Natural killer cell (primary cell): ENCODE measurements at regions not wholly inside any gene's neighbourhood (a gene's known extent, or its start where the extent isn't known, plus 50 kb on each side); places are given as distances from the start of the nearest gene placed in this dataset.

Experiments
- ATAC-seq, 3 donors: fragments of 150-1000 bp in 2 of 3; fragments of 200-7000 bp in 1 of 3; cut with Tn5 transposase; 1 replicate in 1 of 3; 2 replicates in 2 of 3; pipeline ENCODE4 v1.10.0; 2021; ENCODE audit warnings: mild to moderate bottlenecking in 2 of 3, moderate library complexity in 2 of 3
- DNase-seq, 2 donors: peaks; one replicate each; pipeline versions ENCODE4 v3.0.0 to v3.0.0-alpha.2; 2013 to 2021; ENCODE audit warnings: mixed read lengths in 1 of 2
- H3K27ac ChIP-seq: one replicate; pipeline ENCODE4 v1.5.1; 2013; ENCODE audit warnings: mild to moderate bottlenecking, low read length
- H3K27me3 ChIP-seq: one replicate; pipeline ENCODE4 v1.6.1; 2013; ENCODE audit warnings: low read length; ENCODE audit not compliant: control insufficient read depth, insufficient read depth
- H3K36me3 ChIP-seq: one replicate; pipeline ENCODE4 v1.6.1; 2013; ENCODE audit warnings: low read length; ENCODE audit not compliant: control insufficient read depth, insufficient read depth
- H3K4me1 ChIP-seq: one replicate; pipeline ENCODE4 v1.6.1; 2013; ENCODE audit warnings: low read length; ENCODE audit not compliant: control insufficient read depth, insufficient read depth
- H3K4me3 ChIP-seq: one replicate; pipeline ENCODE4 v1.5.1; 2013; ENCODE audit warnings: low read length
- H3K9me3 ChIP-seq: one replicate; pipeline ENCODE4 v1.6.1; 2013; ENCODE audit warnings: low read length; ENCODE audit not compliant: control insufficient read depth, insufficient read depth
- H3K27ac Mint-ChIP-seq, 2 donors: one replicate each; pipeline ENCODE4 v1.8.0; 2022; ENCODE audit warnings: mild to moderate bottlenecking in 2 of 2, mixed read lengths in 2 of 2, moderate library complexity in 1 of 2
- H3K27me3 Mint-ChIP-seq, 2 donors: one replicate each; pipeline ENCODE4 v1.8.0; 2022; ENCODE audit warnings: low read depth in 2 of 2, mixed read lengths in 2 of 2
- H3K36me3 Mint-ChIP-seq: one replicate; pipeline ENCODE4 v1.8.0; 2022; ENCODE audit warnings: mixed read lengths
- H3K4me1 Mint-ChIP-seq, 2 donors: one replicate each; pipeline ENCODE4 v1.8.0; 2022; ENCODE audit warnings: mixed read lengths in 2 of 2
- H3K4me3 Mint-ChIP-seq: one replicate; pipeline ENCODE4 v1.8.0; 2022; ENCODE audit warnings: mild to moderate bottlenecking, moderate library complexity, mixed read lengths
- H3K9me3 Mint-ChIP-seq, 2 donors: one replicate each; pipeline ENCODE4 v1.8.0; 2022; ENCODE audit warnings: mixed read lengths in 2 of 2
- CTCF ChIP-seq: fragments of 200-600 bp; IDR thresholded peaks from one replicate; pipeline ENCODE4 v1.8.0; 2022; ENCODE audit warnings: antibody characterized with exemption
- WGBS: methylation state at CpG from one replicate; pipeline ENCODE4 v1.1.7; 2013; ENCODE audit warnings: missing lambda C conversion rate; ENCODE audit not compliant: insufficient coverage; 5-methylcytosine and 5-hydroxymethylcytosine counted together
- intact Hi-C: fragments of 100-400 bp; cut with micrococcal nuclease; formaldehyde crosslinking; loops from one replicate; pipeline ENCODE4 v1.14.2; 2022

GRCh38 chr13:84380866-84381265 is 498.6 kb upstream of the SLITRK1 start:
- Histone ChIP-seq H3K9me3 (peaks cover 7% of the 10 kb centered on the region), H3K4me1 (no peaks in the 10 kb centered on the region), H3K36me3 (no peaks in the 10 kb centered on the region), H3K27me3 (no peaks in the 10 kb centered on the region), H3K4me3 (no peak overlapping the region), H3K27ac (no peak overlapping the region)
- WGBS: 86% methylated on average over 3 of the region's 3 CpGs
- H3K4me3 Mint-ChIP-seq: no peak overlapping the region
- no peaks in the 10 kb centered on the region for H3K4me1 Mint-ChIP-seq
- peaks cover 14% of the 10 kb centered on the region for H3K36me3 Mint-ChIP-seq
- ATAC-seq (no peak), DNase-seq (no peak)
- TF ChIP-seq CTCF: no peak
- H3K27me3 Mint-ChIP-seq: no peaks in the 10 kb centered on the region
- peaks cover 8 to 11% of the 10 kb centered on the region in 2 donors for H3K9me3 Mint-ChIP-seq
- intact Hi-C loops: no loop called here
- no peak overlapping the region for H3K27ac Mint-ChIP-seq

GRCh38 chr13:84377106-84377505 is 494.8 kb upstream of the SLITRK1 start:
- Mint-ChIP-seq H3K36me3 (no peaks in the 10 kb centered on the region), H3K4me3 (no peak overlapping the region), H3K9me3 (peaks cover 3 to 5% of the 10 kb centered on the region in 2 donors), H3K27ac (no peak overlapping the region), H3K4me1 (no peaks in the 10 kb centered on the region), H3K27me3 (no peaks in the 10 kb centered on the region)
- H3K9me3 ChIP-seq: no peaks in the 10 kb centered on the region
- H3K4me3 ChIP-seq: no peak overlapping the region
- no peak for ATAC-seq
- TF ChIP-seq CTCF: no peak
- intact Hi-C loops: no loop called here
- no peaks in the 10 kb centered on the region for H3K36me3 ChIP-seq
- H3K27me3 ChIP-seq: no peaks in the 10 kb centered on the region
- H3K27ac ChIP-seq: no peak overlapping the region
- H3K4me1 ChIP-seq: no peaks in the 10 kb centered on the region
- no peak for DNase-seq

GRCh38 chr13:84366506-84366905 is 484.2 kb upstream of the SLITRK1 start:
- TF ChIP-seq CTCF: no peak
- intact Hi-C loops: no loop called here
- Mint-ChIP-seq H3K27me3 (no peaks in the 10 kb centered on the region), H3K27ac (no peak overlapping the region), H3K4me1 (no peaks in the 10 kb centered on the region), H3K36me3 (no peaks in the 10 kb centered on the region), H3K9me3 (peaks cover 5 to 6% of the 10 kb centered on the region in 2 donors), H3K4me3 (no peak overlapping the region)
- ATAC-seq: no peak
- H3K27me3 ChIP-seq: no peaks in the 10 kb centered on the region
- no peak for DNase-seq
- no peak overlapping the region for H3K27ac ChIP-seq
- no peak overlapping the region for H3K4me3 ChIP-seq
- H3K4me1 ChIP-seq: no peaks in the 10 kb centered on the region
- no peaks in the 10 kb centered on the region for H3K36me3 ChIP-seq
- no peaks in the 10 kb centered on the region for H3K9me3 ChIP-seq
- WGBS: 100% methylated on average over 1 of the region's 2 CpGs

- no peaks in the 10 kb centered on the region for H3K9me3 ChIP-seq
- no peak overlapping the region for H3K4me3 Mint-ChIP-seq
- no peaks in the 10 kb centered on the region for H3K27me3 ChIP-seq
- intact Hi-C loops: no loop called here
- no peaks in the 10 kb centered on the region for H3K36me3 Mint-ChIP-seq
- no peaks in the 10 kb centered on the region for H3K4me1 ChIP-seq
- H3K4me1 Mint-ChIP-seq: no peaks in the 10 kb centered on the region
- H3K4me3 ChIP-seq: no peak overlapping the region
- no peaks in the 10 kb centered on the region for H3K36me3 ChIP-seq
- 88% methylated on average over 2 of the region's 3 CpGs for WGBS
- DNase-seq: no peak
- no peak overlapping the region for H3K27ac ChIP-seq
- peaks cover 6 to 13% of the 10 kb centered on the region in 2 donors for H3K9me3 Mint-ChIP-seq
- H3K27ac Mint-ChIP-seq: no peak overlapping the region
- ATAC-seq: no peak
- TF ChIP-seq CTCF: no peak
- H3K27me3 Mint-ChIP-seq: no peaks in the 10 kb centered on the region
Observed at GRCh38 chr13:84362777-84363176, 480.5 kb upstream of the SLITRK1 start.
